ENCODE measurements at regions not wholly inside any gene's neighbourhood (a gene's known extent, or its start where the extent isn't known, plus 50 kb on each side); places are given as distances from the start of the nearest gene placed in this dataset.

DNA sequence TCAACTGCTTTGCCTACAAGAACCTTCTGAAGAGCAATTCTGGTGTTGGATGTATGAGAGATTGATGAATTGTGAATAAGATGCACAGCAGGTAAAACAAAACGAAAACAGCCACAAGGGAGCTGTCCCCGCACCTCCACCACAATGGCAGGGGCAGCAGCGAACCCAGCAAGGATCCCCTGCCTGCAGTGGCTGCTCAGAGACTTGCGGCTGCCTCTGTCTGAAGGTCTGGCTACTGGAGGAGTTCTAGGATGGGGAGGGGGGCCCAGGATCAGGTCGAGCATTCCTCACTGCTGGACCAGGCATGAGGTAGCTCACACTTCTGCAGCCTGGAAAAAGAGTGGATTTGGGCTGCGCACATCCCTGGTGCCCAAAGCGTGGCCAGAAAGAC lies 523.5 kb downstream of the CDH26 start:
- no peak overlapping the region for H2AK9ac ChIP-seq (replicated peaks; ENCODE audit: low read depth, low read length, poor library complexity)
- H2BK20ac ChIP-seq (ENCODE audit: low read depth, low read length) = no peak overlapping the region
- no peak overlapping the region for H3K4ac ChIP-seq (ENCODE audit: low read depth, low read length)
- no peaks in the 10 kb centered on the region for H4K20me1 ChIP-seq (ENCODE audit: insufficient read depth, low read length)
- TF ChIP-seq NFE2L2 (IDR thresholded peaks at IDR 0.05; ENCODE audit: low read depth, low read length) (no peak), MAFK (IDR thresholded peaks at IDR 0.05; ENCODE audit: low read depth, low read length) (no peak), CEBPB (IDR thresholded peaks at IDR 0.05; ENCODE audit: low read depth, low read length) (no peak), MXI1 (IDR thresholded peaks at IDR 0.05; ENCODE audit: borderline replicate concordance, low read depth, low read length) (no peak), RFX5 (IDR thresholded peaks at IDR 0.05; ENCODE audit: low read depth, low read length) (no peak), BHLHE40 (IDR thresholded peaks at IDR 0.05; ENCODE audit: low read depth, low read length) (no peak), MAZ (IDR thresholded peaks at IDR 0.05; ENCODE audit: borderline replicate concordance, low read depth, low read length) (no peak), RAD21 (IDR thresholded peaks at IDR 0.05; ENCODE audit: low read length) (no peak), CHD1 (IDR thresholded peaks at IDR 0.05; ENCODE audit: low read depth, low read length) (no peak), POLR2A (IDR thresholded peaks at IDR 0.05; ENCODE audit: low read depth, low read length) (no peak), CTCF (conservative IDR thresholded peaks at IDR 0.05; ENCODE audit: low read depth, low read length) (no peak), SMC3 (IDR thresholded peaks at IDR 0.05; ENCODE audit: low read depth, low read length) (no peak), RCOR1 (IDR thresholded peaks at IDR 0.05; ENCODE audit: insufficient replicate concordance, low read length) (no peak), FOS (IDR thresholded peaks at IDR 0.05; ENCODE audit: low read depth, low read length) (no peak)
- TF ChIP-seq, protein P1, sequence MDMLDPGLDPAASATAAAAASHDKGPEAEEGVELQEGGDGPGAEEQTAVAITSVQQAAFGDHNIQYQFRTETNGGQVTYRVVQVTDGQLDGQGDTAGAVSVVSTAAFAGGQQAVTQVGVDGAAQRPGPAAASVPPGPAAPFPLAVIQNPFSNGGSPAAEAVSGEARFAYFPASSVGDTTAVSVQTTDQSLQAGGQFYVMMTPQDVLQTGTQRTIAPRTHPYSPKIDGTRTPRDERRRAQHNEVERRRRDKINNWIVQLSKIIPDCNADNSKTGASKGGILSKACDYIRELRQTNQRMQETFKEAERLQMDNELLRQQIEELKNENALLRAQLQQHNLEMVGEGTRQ (IDR thresholded peaks at IDR 0.05; ENCODE audit: low read depth, low read length) = no peak
- TF ChIP-seq, protein P2, sequence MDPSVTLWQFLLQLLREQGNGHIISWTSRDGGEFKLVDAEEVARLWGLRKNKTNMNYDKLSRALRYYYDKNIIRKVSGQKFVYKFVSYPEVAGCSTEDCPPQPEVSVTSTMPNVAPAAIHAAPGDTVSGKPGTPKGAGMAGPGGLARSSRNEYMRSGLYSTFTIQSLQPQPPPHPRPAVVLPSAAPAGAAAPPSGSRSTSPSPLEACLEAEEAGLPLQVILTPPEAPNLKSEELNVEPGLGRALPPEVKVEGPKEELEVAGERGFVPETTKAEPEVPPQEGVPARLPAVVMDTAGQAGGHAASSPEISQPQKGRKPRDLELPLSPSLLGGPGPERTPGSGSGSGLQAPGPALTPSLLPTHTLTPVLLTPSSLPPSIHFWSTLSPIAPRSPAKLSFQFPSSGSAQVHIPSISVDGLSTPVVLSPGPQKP (IDR thresholded peaks at IDR 0.05; ENCODE audit: borderline replicate concordance, low read depth, low read length) = no peak
- ATAC-seq (ENCODE audit: low read depth) (no peak), DNase-seq (no peak)
- intact Hi-C loops (cut with micrococcal nuclease) (no loop called here), dilution Hi-C loops (cut with HindIII; ENCODE audit: low sequenced_read_pairs, unreplicated experiment) (no loop called here), in situ Hi-C loops (cut with MboI; ENCODE audit: low sequenced_read_pairs) (no loop called here)
- H2BK120ac ChIP-seq (ENCODE audit: low read depth, low read length) = no peak overlapping the region
- 17% methylated on average over 1 of the region's 7 CpGs; no CpG with 5 or more reads in 1 of the 2 experiments for WGBS, 2 experiments (ENCODE audit: extremely low coverage in 2 of 2, insufficient read length in 1 of 2)
- no peak overlapping the region for H4K91ac ChIP-seq (ENCODE audit: insufficient read depth, low read depth, low read length)
- H3K4me1 ChIP-seq (ENCODE audit: control insufficient read depth, insufficient read depth, low read length) = no peaks in the 10 kb centered on the region
- H3K9me3 ChIP-seq (ENCODE audit: control insufficient read depth, insufficient read depth, low read length) = peaks cover 13% of the 10 kb centered on the region
- H3K36me3 ChIP-seq (ENCODE audit: control insufficient read depth, insufficient read depth, low read length) = no peaks in the 10 kb centered on the region
- no peak overlapping the region for H3K56ac ChIP-seq (ENCODE audit: extremely low read depth, insufficient read depth, low read length)
- H4K5ac ChIP-seq (ENCODE audit: low read depth, low read length) = no peak overlapping the region
- no peak overlapping the region for H3K23ac ChIP-seq (ENCODE audit: low read depth, low read length)
- no peak overlapping the region for H2BK5ac ChIP-seq (ENCODE audit: low read depth, low read length, poor library complexity, severe bottlenecking)
- no peaks in the 10 kb centered on the region for H3K79me1 ChIP-seq (ENCODE audit: low read depth in 1 of 2, low read length in 2 of 2)
- no peak overlapping the region for H3K4me3 ChIP-seq (ENCODE audit: insufficient read depth, low read depth, low read length)
- no peaks in the 10 kb centered on the region for H3K9me1 ChIP-seq (ENCODE audit: insufficient read depth, low read length)
- H3K9ac ChIP-seq (ENCODE audit: low read depth, low read length) = no peak overlapping the region
- no peak overlapping the region for H3K4me2 ChIP-seq (ENCODE audit: low read depth, low read length)
- H2AK5ac ChIP-seq (ENCODE audit: low read depth, low read length) = no peak overlapping the region
- H2BK15ac ChIP-seq (ENCODE audit: low read depth, low read length) = no peak overlapping the region
- no TSS peak for BruUV-seq (replicated peaks)
- H3K18ac ChIP-seq (ENCODE audit: low read depth, low read length) = no peak overlapping the region; the same call in 1 of the 2 replicates
- ChIA-PET CTCF (interaction anchor here (0.8 kb wide), 1 partner anchor 12 kb away, joined by 3 read pairs; no protein-coding TSS in a partner anchor), POLR2A (ENCODE audit: unreplicated experiment) (no interaction called here)
- H2AFZ ChIP-seq (replicated peaks; ENCODE audit: low read length, poor library complexity) = no peak overlapping the region
- H3K14ac ChIP-seq (replicated peaks; ENCODE audit: low read depth, low read length) = no peak overlapping the region
- H4K8ac ChIP-seq (ENCODE audit: low read depth in 2 of 2, low read length in 2 of 2) = no peak overlapping the region
- no peaks in the 10 kb centered on the region for H3K27me3 ChIP-seq (ENCODE audit: control insufficient read depth, insufficient read depth, low read length)
- H3K27ac ChIP-seq (ENCODE audit: insufficient read depth, low read length) = no peak overlapping the region
